ENCODE measurements at regions not wholly inside any gene's neighbourhood (a gene's known extent, or its start where the extent isn't known, plus 50 kb on each side); places are given as distances from the start of the nearest gene placed in this dataset.

DNA sequence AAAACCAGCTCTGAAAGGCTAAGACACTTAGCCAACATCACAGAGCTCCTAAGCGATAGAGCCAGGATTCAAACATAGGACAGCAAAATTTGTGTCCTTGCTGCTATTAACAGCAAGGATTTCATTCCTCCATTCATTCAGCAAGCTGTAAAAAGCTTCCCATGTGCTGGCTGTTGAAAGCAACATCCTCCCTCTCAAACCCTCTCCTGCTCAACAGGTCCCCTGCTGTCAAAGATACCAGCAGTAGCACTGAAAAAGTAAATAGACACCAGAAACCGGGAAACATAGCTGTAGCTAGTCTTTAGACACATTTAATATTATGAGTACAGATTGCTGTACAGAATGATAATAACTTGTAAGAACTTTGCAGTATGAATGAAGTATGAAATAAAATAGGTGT lies 52.6 kb upstream of the ADAMTSL1 start (continued):
- TF ChIP-seq EZH2 (IDR thresholded peaks at IDR 0.05; ENCODE audit: borderline replicate concordance, control insufficient read depth, low read depth, low read length) (no peak), LARP7 (IDR thresholded peaks at IDR 0.05) (no peak), RCOR1 (conservative IDR thresholded peaks at IDR 0.05; ENCODE audit: low read depth, low read length) (no peak)

DNA sequence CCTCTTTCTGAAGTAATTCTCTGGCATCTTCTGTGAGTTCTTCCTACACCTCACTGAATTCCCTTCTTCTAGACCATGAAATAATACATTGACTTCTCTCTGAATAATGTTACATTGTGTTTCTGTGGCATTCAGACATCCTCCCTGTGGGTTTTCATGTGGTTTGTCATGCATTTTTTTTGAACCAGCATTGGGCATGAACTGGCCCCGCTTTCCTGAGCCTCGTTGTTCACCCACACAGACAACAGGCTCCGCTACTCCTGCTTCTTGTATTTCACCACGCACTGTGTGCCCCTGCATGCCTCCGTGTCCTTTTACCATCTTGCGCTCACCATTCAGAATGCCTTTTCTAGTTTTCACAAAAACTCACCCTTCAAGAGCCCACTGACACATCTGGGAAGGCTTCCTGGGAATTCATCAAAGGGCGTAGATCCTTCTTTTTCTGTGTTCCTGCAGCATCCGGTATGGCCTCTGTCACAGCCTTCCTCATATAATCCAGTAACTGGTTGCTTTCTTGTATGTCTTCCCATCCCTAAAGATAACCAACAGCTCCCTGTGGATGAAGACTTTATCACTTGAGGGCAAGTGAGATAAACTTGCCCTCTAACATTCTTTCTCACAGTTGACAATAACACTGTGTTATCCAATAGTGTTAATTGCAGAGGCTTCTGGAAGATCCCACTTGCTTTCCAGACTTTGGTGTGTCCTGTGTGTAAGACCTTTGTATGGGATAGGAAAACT lies 51.5 kb upstream of the ADAMTSL1 start:
- ChIA-PET RAD21 (ENCODE audit: unreplicated experiment) (no interaction called here), POLR2A (no interaction called here), SMC1A (ENCODE audit: uncharacterized antibody, unreplicated experiment) (no interaction called here), CTCF (no interaction called here)
- H2AFZ ChIP-seq (ENCODE audit: control insufficient read depth, low read depth, low read length): no peak overlapping the region
- no peak for FAIRE-seq
- no peak overlapping the region for H3K4me2 ChIP-seq (ENCODE audit: control insufficient read depth, insufficient read depth)
- H4K20me1 ChIP-seq (ENCODE audit: control insufficient read depth, insufficient read depth): no peaks in the 10 kb centered on the region
- no peak overlapping the region for H3K4me3 ChIP-seq
- H3K27ac ChIP-seq (ENCODE audit: control insufficient read depth, insufficient read depth): no peak overlapping the region
- H3K36me3 ChIP-seq (ENCODE audit: control insufficient read depth in 2 of 2, insufficient read depth in 2 of 2, low read length in 1 of 2): no peaks in the 10 kb centered on the region
- no peaks in the 10 kb centered on the region for H3K9me3 ChIP-seq (replicated peaks; ENCODE audit: control insufficient read depth, insufficient read depth, low read length)
- intact Hi-C loops (cut with micrococcal nuclease; ENCODE audit: unreplicated experiment): loop anchor here (1.0 kb wide), 1 partner anchor 39 kb away; no protein-coding TSS in a partner anchor
- no TSS peak for BruUV-seq (replicated peaks)
- H3K9ac ChIP-seq (ENCODE audit: control insufficient read depth, insufficient read depth, low read length): no peak overlapping the region
- H3K4me1 ChIP-seq (ENCODE audit: control insufficient read depth, insufficient read depth, low read length): no peaks in the 10 kb centered on the region
- 54% methylated on average over 8 of the region's 8 CpGs for WGBS (ENCODE audit: insufficient coverage, insufficient replicate concordance, low lambda C conversion rate, missing lambda C conversion rate)
- H3K27me3 ChIP-seq (replicated peaks in 1 of 2; ENCODE audit: control insufficient read depth in 2 of 2, insufficient read depth in 2 of 2, low read length in 1 of 2): no peaks in the 10 kb centered on the region
- DNase-seq (ENCODE audit: low read depth, low spot score): no peak
- in situ Hi-C loops (cut with MboI): no loop called here
- no peak for ATAC-seq
- no peaks in the 10 kb centered on the region for H3K79me2 ChIP-seq (ENCODE audit: control insufficient read depth, insufficient read depth, low read length)
- TF ChIP-seq EP300 (IDR thresholded peaks at IDR 0.05; ENCODE audit: borderline replicate concordance in 1 of 2, control insufficient read depth in 1 of 2, low read depth in 2 of 2, low read length in 2 of 2) (no peak), MEF2A (IDR thresholded peaks at IDR 0.05; ENCODE audit: insufficient read depth, low read depth, low read length) (no peak), FOS (IDR thresholded peaks at IDR 0.05; ENCODE audit: borderline replicate concordance, extremely low read depth, insufficient read length) (no peak), CEBPB (IDR thresholded peaks at IDR 0.05; ENCODE audit: borderline replicate concordance in 1 of 2, low read depth in 2 of 2, low read length in 2 of 2) (no peak)
- TF ChIP-seq, protein P1, sequence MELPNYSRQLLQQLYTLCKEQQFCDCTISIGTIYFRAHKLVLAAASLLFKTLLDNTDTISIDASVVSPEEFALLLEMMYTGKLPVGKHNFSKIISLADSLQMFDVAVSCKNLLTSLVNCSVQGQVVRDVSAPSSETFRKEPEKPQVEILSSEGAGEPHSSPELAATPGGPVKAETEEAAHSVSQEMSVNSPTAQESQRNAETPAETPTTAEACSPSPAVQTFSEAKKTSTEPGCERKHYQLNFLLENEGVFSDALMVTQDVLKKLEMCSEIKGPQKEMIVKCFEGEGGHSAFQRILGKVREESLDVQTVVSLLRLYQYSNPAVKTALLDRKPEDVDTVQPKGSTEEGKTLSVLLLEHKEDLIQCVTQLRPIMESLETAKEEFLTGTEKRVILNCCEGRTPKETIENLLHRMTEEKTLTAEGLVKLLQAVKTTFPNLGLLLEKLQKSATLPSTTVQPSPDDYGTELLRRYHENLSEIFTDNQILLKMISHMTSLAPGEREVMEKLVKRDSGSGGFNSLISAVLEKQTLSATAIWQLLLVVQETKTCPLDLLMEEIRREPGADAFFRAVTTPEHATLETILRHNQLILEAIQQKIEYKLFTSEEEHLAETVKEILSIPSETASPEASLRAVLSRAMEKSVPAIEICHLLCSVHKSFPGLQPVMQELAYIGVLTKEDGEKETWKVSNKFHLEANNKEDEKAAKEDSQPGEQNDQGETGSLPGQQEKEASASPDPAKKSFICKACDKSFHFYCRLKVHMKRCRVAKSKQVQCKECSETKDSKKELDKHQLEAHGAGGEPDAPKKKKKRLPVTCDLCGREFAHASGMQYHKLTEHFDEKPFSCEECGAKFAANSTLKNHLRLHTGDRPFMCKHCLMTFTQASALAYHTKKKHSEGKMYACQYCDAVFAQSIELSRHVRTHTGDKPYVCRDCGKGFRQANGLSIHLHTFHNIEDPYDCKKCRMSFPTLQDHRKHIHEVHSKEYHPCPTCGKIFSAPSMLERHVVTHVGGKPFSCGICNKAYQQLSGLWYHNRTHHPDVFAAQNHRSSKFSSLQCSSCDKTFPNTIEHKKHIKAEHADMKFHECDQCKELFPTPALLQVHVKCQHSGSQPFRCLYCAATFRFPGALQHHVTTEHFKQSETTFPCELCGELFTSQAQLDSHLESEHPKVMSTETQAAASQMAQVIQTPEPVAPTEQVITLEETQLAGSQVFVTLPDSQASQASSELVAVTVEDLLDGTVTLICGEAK (IDR thresholded peaks at IDR 0.05; ENCODE audit: borderline replicate concordance): no peak
- TF ChIP-seq, protein P2, sequence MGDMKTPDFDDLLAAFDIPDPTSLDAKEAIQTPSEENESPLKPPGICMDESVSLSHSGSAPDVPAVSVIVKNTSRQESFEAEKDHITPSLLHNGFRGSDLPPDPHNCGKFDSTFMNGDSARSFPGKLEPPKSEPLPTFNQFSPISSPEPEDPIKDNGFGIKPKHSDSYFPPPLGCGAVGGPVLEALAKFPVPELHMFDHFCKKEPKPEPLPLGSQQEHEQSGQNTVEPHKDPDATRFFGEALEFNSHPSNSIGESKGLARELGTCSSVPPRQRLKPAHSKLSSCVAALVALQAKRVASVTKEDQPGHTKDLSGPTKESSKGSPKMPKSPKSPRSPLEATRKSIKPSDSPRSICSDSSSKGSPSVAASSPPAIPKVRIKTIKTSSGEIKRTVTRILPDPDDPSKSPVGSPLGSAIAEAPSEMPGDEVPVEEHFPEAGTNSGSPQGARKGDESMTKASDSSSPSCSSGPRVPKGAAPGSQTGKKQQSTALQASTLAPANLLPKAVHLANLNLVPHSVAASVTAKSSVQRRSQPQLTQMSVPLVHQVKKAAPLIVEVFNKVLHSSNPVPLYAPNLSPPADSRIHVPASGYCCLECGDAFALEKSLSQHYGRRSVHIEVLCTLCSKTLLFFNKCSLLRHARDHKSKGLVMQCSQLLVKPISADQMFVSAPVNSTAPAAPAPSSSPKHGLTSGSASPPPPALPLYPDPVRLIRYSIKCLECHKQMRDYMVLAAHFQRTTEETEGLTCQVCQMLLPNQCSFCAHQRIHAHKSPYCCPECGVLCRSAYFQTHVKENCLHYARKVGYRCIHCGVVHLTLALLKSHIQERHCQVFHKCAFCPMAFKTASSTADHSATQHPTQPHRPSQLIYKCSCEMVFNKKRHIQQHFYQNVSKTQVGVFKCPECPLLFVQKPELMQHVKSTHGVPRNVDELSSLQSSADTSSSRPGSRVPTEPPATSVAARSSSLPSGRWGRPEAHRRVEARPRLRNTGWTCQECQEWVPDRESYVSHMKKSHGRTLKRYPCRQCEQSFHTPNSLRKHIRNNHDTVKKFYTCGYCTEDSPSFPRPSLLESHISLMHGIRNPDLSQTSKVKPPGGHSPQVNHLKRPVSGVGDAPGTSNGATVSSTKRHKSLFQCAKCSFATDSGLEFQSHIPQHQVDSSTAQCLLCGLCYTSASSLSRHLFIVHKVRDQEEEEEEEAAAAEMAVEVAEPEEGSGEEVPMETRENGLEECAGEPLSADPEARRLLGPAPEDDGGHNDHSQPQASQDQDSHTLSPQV (IDR thresholded peaks at IDR 0.05): no peak
- TF ChIP-seq, protein P3, sequence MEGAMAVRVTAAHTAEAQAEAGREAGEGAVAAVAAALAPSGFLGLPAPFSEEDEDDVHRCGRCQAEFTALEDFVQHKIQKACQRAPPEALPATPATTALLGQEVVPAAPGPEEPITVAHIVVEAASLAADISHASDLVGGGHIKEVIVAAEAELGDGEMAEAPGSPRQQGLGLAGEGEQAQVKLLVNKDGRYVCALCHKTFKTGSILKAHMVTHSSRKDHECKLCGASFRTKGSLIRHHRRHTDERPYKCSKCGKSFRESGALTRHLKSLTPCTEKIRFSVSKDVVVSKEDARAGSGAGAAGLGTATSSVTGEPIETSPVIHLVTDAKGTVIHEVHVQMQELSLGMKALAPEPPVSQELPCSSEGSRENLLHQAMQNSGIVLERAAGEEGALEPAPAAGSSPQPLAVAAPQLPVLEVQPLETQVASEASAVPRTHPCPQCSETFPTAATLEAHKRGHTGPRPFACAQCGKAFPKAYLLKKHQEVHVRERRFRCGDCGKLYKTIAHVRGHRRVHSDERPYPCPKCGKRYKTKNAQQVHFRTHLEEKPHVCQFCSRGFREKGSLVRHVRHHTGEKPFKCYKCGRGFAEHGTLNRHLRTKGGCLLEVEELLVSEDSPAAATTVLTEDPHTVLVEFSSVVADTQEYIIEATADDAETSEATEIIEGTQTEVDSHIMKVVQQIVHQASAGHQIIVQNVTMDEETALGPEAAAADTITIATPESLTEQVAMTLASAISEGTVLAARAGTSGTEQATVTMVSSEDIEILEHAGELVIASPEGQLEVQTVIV (IDR thresholded peaks at IDR 0.05; ENCODE audit: borderline replicate concordance, partially characterized antibody): no peak
